CD4-positive, alpha-beta T cell treated with Interleukin-15 for 1 hour (primary cell): ENCODE measurements at regions not wholly inside any gene's neighbourhood (a gene's known extent, or its start where the extent isn't known, plus 50 kb on each side); places are given as distances from the start of the nearest gene placed in this dataset.

Source experiments
- DNase-seq: peaks from one replicate; pipeline ENCODE4 v3.0.0-alpha.2; 2020

- DNase-seq = peak; percentile 49
These were observed 108.4 kb upstream of the RASGRP1 start for GRCh38 chr15:38672814-38673670.

- DNase-seq = no peak
These were observed 109.8 kb upstream of the RASGRP1 start for GRCh38 chr15:38674448-38674847.

GRCh38 chr15:38678281-38678680, 113.7 kb upstream of the RASGRP1 start:
- no peak for DNase-seq

GRCh38 chr15:38680775-38681174, 116.2 kb upstream of the RASGRP1 start:
- DNase-seq = no peak

GRCh38 chr15:38682363-38682762, 117.7 kb upstream of the RASGRP1 start:
- DNase-seq = no peak

- DNase-seq = peak; percentile 59
These were observed 118.2 kb upstream of the RASGRP1 start for GRCh38 chr15:38682861-38683260.

- peak; percentile 79 for DNase-seq
These were observed 119.0 kb upstream of the RASGRP1 start for GRCh38 chr15:38683382-38684242.

- no peak for DNase-seq
These were observed 119.9 kb upstream of the RASGRP1 start for GRCh38 chr15:38684440-38685010.

GRCh38 chr15:38685686-38686339, 121.2 kb upstream of the RASGRP1 start:
- peak; percentile 75 for DNase-seq

GRCh38 chr15:38687340-38687739, 122.7 kb upstream of the RASGRP1 start:
- DNase-seq = no peak

GRCh38 chr15:38687775-38688495, 123.3 kb upstream of the RASGRP1 start:
- DNase-seq = no peak

- DNase-seq = peak; percentile 60
These were observed 124.1 kb upstream of the RASGRP1 start for GRCh38 chr15:38688761-38689160.

- DNase-seq = no peak
These were observed 124.9 kb upstream of the RASGRP1 start for GRCh38 chr15:38689522-38689921.

- DNase-seq = no peak
These were observed 125.6 kb upstream of the RASGRP1 start for GRCh38 chr15:38690216-38690615.

- DNase-seq = peak; percentile 75
These were observed 126.2 kb upstream of the RASGRP1 start for GRCh38 chr15:38690719-38691332.

- no peak for DNase-seq
These were observed 126.8 kb upstream of the RASGRP1 start for GRCh38 chr15:38691377-38691776.

GRCh38 chr15:38691965-38692788, 127.6 kb upstream of the RASGRP1 start:
- no peak for DNase-seq

- DNase-seq = no peak
These were observed 128.1 kb upstream of the RASGRP1 start for GRCh38 chr15:38692789-38693062.

GRCh38 chr15:38695249-38696108, 130.9 kb upstream of the RASGRP1 start:
- no peak for DNase-seq

- peak; percentile 52 for DNase-seq
These were observed 131.6 kb upstream of the RASGRP1 start for GRCh38 chr15:38696109-38696727.
